GM19238 (cell line): ENCODE measurements at regions not wholly inside any gene's neighbourhood (a gene's known extent, or its start where the extent isn't known, plus 50 kb on each side); places are given as distances from the start of the nearest gene placed in this dataset.

Experiments
- DNase-seq: peaks from one replicate; pipeline ENCODE4 v3.0.0; 2011; ENCODE audit warnings: low spot score; ENCODE audit not compliant: insufficient read length

GRCh38 chr12:77131977-77132490, 66.7 kb upstream of the E2F7 start:
- DNase-seq, result no peak

DNA sequence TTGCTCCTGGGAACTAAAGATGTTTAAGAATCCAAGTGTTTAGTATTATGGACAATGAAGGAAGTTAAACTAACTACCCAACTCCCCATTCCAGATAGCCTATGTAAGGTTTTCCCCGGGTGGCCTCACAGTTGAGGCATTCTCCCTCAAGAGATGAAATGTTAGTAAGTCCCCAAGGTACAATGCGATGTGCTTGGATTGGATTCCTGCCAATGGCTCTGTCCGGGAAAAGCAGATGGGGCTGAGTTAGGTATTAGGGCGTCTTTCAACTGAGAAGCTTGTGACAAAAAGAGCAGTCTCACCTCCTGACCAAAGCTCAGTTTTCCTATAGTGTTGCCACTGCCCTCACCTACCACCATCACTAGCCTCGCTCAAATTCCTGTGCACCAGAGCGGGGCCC, 64.8 kb upstream of the E2F7 start:
- no peak for DNase-seq

DNA sequence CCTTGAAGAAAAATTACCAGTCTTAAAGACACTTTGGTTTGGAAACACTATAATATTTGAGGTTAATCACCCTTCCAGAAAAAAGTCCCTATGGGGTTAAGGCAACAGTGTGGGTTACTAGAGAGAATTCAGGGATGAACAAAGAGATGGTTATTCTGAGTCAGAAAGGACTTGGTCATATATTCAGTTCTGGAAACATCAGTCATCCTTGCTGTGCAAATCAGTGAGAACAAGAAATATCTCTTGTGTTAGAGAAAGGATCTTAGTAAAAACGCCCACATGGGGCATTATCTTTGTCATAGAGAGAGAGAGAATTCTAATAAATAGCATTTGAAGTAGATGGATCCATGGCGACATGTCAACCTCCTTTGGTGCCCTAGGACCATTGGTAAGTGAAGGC, 59.4 kb upstream of the E2F7 start:
- no peak for DNase-seq

GRCh38 chr12:77122661-77123060, 57.3 kb upstream of the E2F7 start:
- no peak for DNase-seq

DNA sequence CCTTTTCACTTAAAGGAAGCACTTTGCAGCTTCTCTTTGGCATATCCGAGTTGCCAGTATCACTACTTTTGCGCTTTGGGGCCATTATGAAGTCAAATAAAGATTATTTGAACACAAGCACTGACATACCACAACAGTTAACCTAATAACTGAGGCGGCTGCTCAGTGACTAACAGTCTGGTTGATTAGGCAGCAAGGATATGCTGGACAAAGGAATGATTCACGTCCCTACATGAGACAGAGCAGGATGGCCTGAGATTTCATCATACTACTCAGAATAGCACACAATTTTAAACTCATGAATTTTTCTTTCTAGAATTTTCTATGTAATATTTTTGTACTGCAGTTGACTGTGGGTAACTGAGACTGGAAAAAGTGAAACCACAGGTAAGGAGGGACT, 56.9 kb upstream of the E2F7 start:
- DNase-seq, result no peak

GRCh38 chr12:77120156-77121085, 55.1 kb upstream of the E2F7 start:
- no peak for DNase-seq

- DNase-seq, result no peak
Measured at GRCh38 chr12:77118696-77119095, 53.3 kb upstream of the E2F7 start.

DNA sequence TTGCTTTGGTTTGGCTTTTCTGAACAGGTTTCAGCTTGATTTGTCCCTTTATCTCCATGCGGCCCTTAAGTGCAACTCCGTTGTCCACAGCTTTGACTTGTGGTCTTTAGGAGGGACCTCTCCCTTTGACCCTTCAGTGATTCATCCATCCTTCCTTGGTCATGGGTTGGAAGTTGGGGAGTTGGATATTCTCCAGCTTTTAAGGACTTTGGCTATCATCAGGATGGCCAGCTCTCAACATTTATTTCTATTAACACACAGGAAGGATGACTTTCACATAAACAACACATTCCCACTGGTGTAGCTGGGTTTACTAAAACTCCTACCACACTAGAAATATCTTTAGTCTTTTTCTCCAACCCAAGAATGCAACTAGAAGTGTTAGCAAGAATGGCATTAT, 50.9 kb upstream of the E2F7 start:
- no peak for DNase-seq

GRCh38 chr12:77115471-77115870, 50.1 kb upstream of the E2F7 start:
- DNase-seq, result no peak
